ENCODE measurements at regions not wholly inside any gene's neighbourhood (a gene's known extent, or its start where the extent isn't known, plus 50 kb on each side); places are given as distances from the start of the nearest gene placed in this dataset.
"Not testable (repeated sequence)": the region's sequence is repeated elsewhere in the genome, so short reads cannot be mapped to it uniquely, and the experiment has no call there.

DNA sequence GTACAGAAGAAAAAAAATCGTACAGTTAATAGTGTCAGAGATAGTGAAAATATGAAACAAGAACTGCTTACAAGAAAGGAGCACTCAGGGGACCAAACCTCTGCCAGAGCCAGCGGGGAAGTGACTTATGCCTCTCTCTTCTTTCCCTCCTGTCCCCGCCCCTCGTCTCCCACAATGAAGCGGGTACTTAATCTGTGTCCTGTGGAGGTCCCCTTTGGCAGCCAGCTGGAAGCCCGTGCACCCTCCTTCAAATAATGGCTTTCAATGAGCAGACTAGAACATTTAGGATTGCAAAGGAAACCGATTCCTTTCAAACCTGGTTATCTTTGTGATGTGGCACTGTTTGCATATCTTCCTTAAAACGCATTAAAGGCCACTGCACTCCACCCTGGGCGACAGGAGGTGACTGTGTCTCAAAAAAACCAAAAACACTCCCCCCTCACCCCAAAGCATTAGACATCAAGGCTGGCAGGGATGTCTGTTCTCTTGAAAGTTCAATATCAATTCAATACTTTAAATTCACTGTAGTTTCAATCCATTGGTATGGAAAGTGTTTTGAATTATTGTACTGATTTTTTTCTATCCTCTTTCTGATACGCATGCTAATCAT lies 51.7 kb downstream of the PPIAL4C start:
- not testable (repeated sequence) for DNase-seq (ENCODE audit: low read depth in 3 of 3, low spot score in 1 of 3)

DNA sequence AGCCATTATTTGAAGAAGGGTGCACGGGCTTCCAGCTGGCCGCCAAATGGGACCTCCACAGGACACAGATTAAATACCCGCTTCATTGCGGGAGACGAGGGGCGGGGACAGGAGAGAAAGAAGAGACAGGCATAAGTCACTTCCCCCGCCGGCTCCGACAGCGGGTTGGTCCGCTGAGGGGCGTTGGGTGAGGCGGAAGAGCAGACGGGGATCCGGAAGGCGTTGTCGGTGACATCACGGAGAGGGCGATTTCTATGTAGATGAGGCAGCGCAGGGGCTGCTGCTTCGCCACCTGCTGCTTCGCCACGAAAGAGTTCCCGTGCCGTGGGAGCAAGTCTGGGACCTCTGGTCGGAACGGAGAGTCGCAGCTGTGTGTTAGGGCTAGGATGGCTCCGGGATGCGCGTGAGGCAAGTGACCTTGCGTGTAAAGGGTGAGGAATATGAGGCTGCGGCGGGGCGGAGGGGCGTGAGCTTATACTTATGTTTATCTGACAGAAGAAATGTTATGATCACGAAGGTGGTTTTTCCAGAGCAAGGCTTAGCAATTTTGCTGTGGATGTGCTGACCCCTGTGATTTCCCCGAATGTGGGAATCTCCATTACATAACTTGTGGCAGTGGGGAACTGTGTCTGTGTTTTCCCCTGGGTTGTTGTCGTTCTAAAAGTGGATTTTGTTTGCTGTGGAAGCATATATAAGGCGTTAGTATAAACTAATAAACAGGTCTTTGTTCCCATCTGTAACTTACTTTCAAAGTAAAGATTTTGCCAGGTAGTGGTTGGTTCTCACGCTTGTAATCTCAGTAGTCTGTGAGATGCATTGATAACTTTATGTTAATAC lies 52.9 kb downstream of the PPIAL4C start:
- DNase-seq (ENCODE audit: low read depth in 3 of 3, low spot score in 1 of 3): peak; percentile 71 to 78 (median 74)

DNA sequence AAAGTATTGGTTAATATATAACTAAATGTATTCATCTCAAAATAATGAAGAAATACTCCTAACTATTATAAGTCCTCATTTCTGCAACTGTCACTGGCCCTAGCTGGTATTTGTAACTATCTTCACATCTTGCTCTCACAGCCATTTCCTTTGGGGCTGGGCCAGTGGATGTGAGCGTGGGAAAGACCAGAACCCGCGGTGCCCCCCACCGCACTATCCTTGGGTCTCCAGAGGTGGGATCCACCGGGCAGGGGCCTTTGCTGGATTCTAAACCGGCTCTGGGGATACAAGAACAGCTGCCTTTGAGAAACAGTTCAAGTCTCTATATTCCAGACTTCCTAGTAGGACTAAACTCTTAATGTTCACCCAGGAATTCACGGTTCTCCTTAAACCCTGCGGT lies 54.8 kb downstream of the PPIAL4C start:
- DNase-seq (ENCODE audit: low read depth in 3 of 3, low spot score in 1 of 3): not testable (repeated sequence)

DNA sequence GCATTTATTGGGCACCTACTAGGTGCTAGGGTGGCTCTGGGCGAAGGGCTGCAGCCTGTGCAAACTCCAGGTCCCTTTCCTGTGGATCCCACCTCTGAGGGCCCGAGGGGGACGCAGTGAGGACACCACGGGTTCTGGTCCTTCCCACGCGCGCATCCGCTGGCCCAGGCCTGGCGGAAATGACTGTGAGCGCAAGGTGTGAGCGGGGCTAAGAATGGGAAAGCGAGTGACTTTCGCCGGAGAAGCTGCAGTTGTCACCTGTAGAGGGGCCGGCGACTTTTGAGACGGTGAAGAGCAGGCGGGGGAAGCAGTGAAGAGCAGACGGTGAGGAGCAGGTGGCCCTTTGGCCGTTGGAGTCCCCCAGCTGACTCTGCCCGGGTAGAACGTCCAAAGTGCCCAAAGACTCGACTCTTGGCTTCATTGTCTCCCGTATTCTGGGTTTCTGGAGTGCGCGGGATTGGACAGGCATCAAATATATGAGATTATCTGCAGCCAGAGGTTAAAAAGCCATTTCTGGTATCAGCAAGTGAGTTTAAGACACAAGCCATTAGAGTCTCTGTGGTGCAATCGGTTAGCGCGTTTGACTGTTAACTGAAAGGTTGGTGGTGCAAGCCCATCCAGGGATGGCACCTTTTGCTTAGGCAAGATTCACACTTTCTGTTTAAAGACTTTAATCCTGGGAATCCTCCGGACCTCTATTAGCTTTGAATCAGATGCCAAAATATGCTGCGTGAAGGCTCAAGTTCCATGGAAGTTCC lies 55.4 kb downstream of the PPIAL4C start:
- not testable (repeated sequence) for DNase-seq (ENCODE audit: low read depth in 3 of 3, low spot score in 1 of 3)

DNA sequence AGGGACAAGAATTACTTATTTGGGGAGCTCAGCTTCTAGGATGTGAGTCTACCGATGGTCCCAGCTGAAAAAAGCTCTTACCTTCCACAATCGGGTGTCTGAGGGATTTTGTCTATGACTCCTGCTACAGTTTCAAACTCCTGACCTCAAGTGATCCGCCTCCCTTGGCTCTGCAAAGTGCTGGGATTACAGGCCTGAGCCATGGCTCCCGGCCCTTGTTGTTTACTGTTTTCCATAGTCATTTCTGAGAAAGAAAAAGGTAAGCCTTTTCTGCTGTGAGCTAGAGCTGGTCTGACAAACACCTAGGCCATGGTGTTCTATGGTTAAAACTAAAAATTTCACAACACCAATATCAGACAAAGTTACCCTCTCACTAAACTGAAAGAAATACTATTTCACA lies 57.5 kb downstream of the PPIAL4C start:
- DNase-seq (ENCODE audit: low read depth in 3 of 3, low spot score in 1 of 3): not testable (repeated sequence)

DNA sequence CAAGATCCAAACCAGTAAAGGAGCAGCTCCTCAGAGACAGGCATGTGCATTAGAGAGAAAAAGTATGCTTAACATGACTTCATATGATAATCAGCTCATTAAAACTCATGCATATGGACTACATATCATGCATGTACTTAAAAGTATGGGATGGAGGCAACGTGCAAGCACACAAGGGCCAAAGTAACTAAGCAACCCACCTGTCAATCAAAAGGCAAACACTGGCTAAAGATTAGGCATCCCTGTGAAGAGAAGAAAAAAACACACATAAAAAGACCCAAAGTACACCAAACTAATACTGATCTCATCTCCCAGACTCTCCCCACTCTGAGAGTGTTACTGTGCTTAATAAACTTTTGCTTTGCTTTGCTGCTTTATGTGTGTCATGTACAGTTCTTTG lies 61.2 kb downstream of the PPIAL4C start:
- DNase-seq (ENCODE audit: low read depth in 3 of 3, low spot score in 1 of 3): not testable (repeated sequence)

DNA sequence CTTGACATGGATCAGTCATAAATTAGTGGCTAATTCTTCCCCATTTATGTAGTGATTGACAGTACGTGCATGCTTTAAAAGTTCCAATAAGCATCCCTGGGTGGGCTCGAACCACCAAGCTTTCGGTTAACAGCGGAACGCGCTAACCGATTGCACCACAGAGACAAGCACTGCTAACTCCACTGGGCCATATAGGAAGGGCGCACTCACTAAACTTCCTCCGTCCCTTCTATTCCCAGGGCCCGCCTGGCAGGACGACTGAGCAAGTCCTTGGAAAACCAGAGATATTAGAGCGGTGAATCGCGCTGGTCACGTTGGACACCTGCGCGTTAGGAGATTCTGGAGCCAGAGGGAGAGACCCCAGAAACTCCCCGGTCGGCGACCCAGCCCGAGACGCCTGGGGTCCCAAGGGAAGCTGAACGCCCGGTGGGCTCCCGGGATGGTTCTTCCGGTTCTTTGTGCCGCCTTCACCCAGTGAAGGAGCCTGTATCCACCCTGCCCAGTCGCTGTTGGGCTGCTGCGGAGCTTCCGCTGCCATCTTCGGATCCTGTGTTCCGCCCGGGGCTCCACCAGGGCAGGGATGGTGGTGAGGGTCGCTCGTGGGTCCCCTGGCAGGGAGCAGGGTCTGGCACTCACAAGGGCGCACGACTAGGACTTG lies 62.8 kb downstream of the PPIAL4C start:
- DNase-seq (ENCODE audit: low read depth in 3 of 3, low spot score in 1 of 3): not testable (repeated sequence)

DNA sequence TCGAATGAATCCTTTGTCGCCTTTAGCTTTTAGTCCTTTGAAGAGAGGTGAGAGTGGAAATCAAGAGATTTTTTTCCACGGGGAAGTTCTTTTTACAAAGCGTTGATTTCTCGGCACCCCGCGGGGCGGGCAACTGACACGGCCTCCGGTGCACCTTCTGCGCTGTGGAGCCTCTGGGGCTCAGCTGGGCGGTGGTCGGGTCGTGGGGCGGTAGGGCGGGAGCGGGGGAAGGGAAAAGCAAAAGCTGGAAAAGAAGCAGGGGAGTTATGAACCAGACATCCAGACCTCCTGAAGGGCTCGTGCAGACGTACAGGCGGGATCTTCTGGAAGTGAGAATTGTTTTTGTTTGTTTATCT lies 63.3 kb downstream of the PPIAL4C start:
- not testable (repeated sequence) for DNase-seq (ENCODE audit: low read depth in 3 of 3, low spot score in 1 of 3)

DNA sequence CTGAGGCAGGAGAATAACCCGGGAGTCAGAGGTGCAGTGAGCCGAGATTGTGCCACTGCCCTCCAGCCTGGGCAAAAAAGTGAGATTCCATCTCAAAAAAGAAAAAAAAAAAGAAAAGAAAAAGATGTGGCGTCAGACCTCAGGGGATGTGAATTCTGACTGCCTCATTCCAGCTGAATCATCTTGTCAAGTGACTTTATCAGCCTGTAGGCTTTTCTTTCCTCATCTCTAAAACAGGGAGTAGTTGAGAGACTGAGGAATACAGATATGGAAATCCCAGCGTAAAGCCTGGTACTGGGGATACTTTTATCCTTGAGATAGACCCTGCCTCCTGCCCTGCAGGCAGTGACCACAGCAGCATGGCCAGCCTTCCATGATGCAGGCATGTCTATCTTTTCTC lies 74.1 kb downstream of the PPIAL4C start:
- DNase-seq (ENCODE audit: low read depth in 3 of 3, low spot score in 1 of 3): not testable (repeated sequence)

DNA sequence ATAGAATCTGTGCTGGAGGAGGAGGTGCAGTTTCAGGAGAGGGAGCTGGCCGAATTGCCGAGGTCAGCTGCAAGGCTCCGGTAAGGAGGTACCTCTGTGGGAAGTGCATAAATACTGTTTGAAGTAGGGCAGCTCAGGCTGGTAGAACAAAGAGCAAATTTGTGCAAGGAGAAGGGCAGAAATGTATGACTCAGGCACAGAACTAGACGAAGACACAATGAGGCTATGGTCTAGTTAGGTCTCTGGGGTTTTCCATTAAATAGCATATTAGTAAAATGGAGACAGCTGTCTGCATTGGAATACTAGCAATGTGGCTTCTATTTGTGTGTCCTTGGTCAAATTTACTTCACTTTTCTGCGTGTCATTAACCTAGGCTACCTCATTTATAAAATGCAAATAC lies 74.5 kb downstream of the PPIAL4C start:
- not testable (repeated sequence) for DNase-seq (ENCODE audit: low read depth in 3 of 3, low spot score in 1 of 3)

DNA sequence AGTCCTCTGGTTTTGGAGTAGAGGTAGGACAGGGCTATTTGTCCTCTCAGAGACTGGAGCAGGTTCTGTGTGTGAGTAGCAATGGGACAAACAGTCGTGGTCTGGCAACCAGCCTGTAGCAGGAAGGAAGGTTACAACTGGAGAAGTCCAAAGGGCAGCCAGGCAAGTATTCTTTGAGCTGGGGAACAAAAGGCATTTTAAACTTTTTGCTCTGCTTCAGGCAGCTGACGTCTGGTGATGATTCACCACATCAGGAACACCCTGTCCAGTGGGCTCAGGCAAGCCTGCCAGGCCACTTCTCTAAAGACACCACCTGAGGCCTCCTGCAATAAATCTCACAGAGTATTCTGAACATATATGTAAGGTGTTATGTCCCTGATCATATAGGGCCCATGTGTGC lies 81.0 kb downstream of the PPIAL4C start:
- DNase-seq (ENCODE audit: low read depth in 3 of 3, low spot score in 1 of 3): not testable (repeated sequence)

DNA sequence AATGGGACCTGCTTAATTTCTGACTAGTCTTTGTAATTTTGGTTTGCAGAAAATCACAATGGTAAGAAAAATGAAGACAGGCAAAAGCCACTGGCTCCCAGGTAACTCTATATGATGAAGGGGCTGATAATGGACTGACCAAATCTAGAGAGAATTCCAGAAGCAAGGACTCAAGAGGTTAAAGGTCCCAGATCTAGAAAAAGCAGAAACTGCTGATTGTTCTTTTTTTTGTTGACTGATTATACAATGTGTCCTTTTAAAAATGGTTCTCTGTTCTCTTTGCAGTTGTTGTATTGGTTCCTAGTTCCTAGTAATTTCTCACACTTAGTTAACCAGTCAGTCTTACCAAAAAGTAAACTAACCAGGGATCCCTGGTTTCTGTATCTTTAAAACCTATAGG lies 81.4 kb downstream of the PPIAL4C start:
- not testable (repeated sequence) for DNase-seq (ENCODE audit: low read depth in 3 of 3, low spot score in 1 of 3)

DNA sequence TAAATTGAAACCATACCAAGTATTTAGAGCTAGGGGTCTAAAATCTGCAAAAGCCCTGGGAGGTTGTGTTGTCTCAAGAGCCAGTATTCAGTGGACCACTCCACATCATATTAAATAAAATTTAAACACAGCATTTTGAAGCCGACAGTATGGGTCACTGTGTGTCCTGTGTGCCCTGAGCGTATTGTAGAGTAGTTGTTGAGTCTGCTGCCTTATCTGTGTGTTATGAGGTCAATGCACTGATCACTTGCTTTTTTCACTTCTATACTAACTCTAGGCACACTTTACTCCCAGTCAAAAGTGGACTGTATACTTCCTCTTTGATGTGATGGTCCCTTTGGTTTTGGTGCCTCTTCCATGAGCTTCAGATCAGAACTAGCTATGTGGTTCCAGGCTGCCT lies 81.9 kb downstream of the PPIAL4C start:
- not testable (repeated sequence) for DNase-seq (ENCODE audit: low read depth in 3 of 3, low spot score in 1 of 3)

DNA sequence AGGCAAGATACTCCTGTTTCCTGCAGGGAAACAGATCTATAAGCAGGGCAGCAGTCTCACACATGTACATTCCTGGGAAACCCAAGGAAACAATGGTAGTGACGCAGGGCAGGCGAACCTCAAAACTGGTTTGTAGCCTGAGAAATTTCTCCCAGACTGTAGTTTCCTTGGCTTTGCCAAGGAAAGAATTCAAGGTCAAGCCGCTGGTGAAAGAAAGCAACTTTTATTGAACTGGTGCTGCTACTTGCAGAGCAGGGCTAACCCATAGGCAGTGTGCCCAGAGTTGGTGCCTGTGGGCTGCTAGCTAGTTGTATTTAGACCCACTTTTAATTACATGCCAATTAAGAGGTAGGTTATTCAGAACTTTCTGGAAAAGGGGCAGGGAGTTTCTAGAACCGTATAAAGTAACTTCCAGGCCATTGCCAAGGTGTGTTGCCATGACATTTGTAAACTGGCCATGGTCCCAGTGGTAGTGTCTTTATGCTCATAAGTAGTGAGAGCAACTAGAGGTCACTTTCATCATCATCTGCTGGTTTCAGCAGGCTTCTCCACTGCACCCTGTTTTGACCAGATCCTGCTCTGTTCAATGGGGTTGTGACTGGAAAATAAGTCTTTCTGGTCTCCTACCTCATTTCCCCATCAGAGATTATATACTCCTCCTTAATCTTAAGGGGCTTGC lies 89.7 kb downstream of the PPIAL4C start:
- DNase-seq (ENCODE audit: low read depth in 3 of 3, low spot score in 1 of 3): not testable (repeated sequence)

DNA sequence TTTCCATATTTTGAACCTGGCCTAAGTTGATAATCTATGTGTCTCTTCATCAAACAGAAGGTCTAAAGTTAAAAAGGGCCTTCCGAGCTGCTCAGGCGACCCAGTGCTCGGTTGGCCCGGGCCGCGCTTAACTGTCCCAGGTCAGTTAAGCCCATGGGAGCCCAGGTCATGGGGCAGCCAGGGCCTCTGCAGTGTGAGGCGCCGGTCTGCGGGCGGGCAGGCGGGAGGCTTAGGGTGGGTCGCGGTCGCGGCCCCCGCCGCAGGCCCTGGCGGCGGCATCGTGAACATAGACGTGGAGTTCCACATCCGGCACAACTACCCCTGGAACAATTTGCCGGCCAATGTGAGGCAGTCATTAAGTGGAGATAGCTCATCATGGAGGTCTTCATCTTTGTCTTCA lies 91.3 kb downstream of the PPIAL4C start:
- not testable (repeated sequence) for DNase-seq (ENCODE audit: low read depth in 3 of 3, low spot score in 1 of 3)

DNA sequence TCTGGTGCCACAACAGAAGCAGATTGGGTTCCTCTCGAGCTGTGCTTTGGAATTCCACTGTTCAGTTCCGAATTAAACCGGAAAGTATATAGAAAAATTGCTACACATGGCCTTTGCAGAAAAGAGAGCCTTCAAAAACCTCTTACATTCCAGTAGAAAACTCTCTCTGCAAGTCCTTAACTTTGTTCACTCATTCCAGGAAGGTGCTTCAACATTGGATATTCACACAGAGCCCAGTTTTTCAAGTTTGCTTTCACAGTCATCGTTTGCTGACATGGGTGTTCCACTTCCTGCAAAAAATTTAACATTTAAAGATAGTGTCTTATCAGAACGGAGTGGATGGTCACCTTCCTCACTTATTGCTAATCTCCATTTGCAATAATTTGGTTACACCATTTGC lies 93.7 kb downstream of the PPIAL4C start:
- not testable (repeated sequence) for DNase-seq (ENCODE audit: low read depth in 3 of 3, low spot score in 1 of 3)

DNA sequence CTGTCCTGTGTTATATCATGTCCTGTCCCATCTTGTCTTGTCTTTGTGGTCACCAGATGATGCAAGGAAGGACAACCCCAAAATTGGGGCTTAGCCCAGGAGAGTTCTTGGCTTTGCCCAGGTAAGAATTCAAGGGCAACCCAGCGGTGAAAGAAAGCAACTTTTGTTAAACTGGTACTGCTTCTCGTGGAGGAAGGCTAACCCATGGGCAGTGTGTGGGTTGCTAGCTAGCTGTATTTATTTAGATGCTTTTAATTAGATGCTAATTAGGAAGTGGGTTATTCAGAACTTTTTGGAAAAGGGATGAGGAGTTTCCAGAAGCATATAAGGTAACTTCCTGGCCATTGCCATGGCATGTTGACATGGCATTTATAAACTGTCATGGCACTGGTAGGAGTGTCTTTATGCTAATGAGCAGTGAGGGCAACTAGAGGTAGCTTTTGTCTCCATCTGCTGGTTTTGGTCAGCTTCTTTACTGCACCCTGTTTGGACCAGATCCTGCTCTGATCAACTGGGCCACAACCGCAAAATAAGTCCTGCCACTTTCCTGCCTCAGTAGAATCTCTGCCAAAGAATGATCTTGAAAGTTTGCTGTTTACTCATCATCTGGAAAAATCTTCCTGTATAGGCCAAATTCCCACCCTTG lies 95.8 kb upstream of the FCGR1A start:
- not testable (repeated sequence) for DNase-seq (ENCODE audit: low read depth in 3 of 3, low spot score in 1 of 3)

DNA sequence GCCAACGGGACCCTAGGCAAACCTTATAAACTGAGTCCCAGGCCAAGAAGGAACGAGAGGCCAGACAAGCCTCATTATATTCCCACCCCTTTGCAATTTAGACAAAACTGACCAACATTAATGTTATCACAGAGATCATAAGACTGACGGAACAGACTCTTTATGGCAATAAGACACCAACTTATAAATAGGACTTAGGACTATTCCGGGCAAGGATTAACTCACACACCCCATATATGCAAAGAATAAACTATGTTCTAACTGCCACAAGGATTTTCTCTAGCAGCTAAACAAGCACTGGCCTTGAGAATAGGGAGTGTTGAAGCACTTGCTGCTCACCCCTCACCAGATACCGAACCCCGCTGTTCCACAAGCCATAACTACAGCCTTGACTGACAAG lies 91.1 kb upstream of the FCGR1A start:
- DNase-seq (ENCODE audit: low read depth in 3 of 3, low spot score in 1 of 3): not testable (repeated sequence)

DNA sequence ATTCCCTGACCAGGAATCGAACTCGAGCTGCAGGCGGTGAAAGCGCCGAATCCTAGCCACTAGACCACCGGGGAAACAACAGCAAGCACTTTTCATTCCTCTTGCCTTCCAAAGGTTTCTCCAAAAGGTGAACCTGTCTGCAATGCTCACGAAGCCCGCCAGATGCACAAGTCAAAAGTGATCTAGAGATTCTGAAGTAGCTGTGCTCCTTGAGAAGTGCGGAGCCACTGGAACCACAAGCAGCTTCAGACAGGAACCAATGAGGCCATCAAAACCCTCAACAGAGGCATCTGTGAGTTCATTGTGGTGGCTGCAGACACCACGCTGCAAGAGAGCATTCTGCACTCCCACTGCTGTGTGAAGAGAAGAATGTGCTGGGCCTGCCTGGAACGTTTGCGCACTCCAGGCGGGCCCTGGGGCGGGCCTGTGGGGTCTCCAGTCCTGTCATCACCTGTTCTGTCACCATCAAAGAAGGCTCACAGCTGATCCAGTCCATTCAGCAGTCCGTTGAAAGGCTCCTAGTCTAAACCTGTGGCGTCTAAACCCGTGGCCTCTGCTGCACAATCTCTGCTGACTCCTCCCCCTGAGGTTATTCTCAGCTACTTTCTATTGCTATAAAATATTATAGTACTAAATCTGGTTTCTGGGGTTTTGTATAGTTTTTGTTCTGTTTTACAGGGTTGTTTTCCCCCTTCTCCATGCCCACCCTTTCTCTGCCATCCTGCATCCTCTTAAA lies 89.5 kb upstream of the FCGR1A start:
- not testable (repeated sequence) for DNase-seq (ENCODE audit: low read depth in 3 of 3, low spot score in 1 of 3)

DNA sequence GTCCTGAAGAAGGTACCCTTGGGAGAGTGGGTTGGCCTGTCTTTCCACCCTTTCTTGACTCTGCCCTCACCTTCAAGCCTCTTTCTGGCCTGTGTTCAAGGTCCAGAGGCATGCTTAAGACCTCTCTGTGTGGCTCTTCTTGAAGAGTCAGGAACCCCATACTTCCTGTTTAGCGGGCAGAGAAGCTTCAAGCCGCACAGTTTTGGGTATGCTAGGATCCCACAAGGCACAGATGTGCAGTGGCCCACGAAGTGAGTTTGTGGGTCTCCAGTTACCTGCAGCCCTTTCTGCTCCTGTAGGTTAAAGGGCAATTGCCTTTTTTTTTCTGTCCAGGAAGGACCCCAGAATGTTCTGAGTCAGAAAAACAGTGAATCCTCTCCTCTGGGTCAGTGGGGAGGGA lies 87.4 kb upstream of the FCGR1A start:
- not testable (repeated sequence) for DNase-seq (ENCODE audit: low read depth in 3 of 3, low spot score in 1 of 3)

Data from stimulated activated CD4-positive, alpha-beta T cell treated with anti-CD3 and anti-CD28 coated beads, TNF-alpha, amount 100 ng/mL, for 1 hour (primary cell).